ENCODE measurements at regions not wholly inside any gene's neighbourhood (a gene's known extent, or its start where the extent isn't known, plus 50 kb on each side); places are given as distances from the start of the nearest gene placed in this dataset.

GRCh38 chr10:108465871-108466641 is 1301.5 kb upstream of the SORCS1 start:
- ChIA-PET POLR2A (no interaction called here), CTCF (no interaction called here)
- no peaks in the 10 kb centered on the region for H3K4me1 Mint-ChIP-seq
- no peak for DNase-seq
- H3K36me3 Mint-ChIP-seq (ENCODE audit: low read depth): no peaks in the 10 kb centered on the region
- H3K27ac Mint-ChIP-seq: no peak overlapping the region
- peaks cover 9% of the 10 kb centered on the region for H3K27me3 Mint-ChIP-seq
- H3K4me3 Mint-ChIP-seq: no peak overlapping the region
- H3K9me3 Mint-ChIP-seq: no peaks in the 10 kb centered on the region

DNA sequence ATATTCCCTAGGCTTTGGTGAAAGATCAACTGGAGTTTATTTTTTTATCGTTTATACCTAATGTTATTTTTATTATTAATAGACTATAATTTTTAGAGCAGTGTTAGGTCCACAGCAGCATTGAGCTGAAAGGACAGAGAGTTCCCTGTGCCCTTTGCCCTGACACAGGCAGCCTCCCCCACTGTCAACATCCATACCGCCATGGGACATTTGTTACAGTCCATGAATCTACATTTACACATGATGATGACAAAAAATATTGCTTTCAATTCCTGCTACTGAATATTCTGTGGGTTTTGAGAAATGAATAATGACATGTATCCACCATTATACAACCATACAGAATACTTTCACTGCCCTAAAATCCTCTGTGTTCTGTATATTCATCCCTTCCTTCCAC is 1297.5 kb upstream of the SORCS1 start:
- H3K4me1 Mint-ChIP-seq: no peaks in the 10 kb centered on the region
- no peaks in the 10 kb centered on the region for H3K9me3 Mint-ChIP-seq
- POLR2A ChIA-PET: no interaction called here
- DNase-seq: no peak
- no peaks in the 10 kb centered on the region for H3K36me3 Mint-ChIP-seq (ENCODE audit: low read depth)
- CTCF ChIA-PET: no interaction called here
- no peak overlapping the region for H3K4me3 Mint-ChIP-seq
- H3K27me3 Mint-ChIP-seq: peaks cover 8% of the 10 kb centered on the region
- no peak overlapping the region for H3K27ac Mint-ChIP-seq

DNA sequence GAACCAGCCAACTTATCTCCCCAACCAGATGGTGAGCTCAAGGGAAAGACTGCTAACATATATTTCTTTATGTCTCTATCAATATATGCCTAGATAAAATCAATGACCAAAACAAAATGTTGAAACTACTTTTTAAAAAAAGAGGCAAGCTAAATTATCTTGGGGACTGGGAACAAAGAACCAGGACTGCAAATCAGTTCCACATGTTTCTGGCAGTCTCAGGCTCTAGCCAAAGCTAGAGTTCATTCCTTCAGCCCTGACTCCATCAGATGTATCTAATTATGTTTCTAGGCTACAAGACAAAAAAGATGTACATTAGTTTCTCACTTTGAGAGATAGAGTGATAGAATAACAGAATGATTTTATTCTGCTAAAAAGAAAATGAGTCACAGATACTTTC is 1290.3 kb upstream of the SORCS1 start:
- peaks cover 3% of the 10 kb centered on the region for H3K9me3 Mint-ChIP-seq
- no peaks in the 10 kb centered on the region for H3K4me1 Mint-ChIP-seq
- ChIA-PET POLR2A (no interaction called here), CTCF (no interaction called here)
- no peak overlapping the region for H3K27ac Mint-ChIP-seq
- no peaks in the 10 kb centered on the region for H3K36me3 Mint-ChIP-seq (ENCODE audit: low read depth)
- H3K4me3 Mint-ChIP-seq: no peak overlapping the region
- H3K27me3 Mint-ChIP-seq: no peaks in the 10 kb centered on the region
- no peak for DNase-seq

DNA sequence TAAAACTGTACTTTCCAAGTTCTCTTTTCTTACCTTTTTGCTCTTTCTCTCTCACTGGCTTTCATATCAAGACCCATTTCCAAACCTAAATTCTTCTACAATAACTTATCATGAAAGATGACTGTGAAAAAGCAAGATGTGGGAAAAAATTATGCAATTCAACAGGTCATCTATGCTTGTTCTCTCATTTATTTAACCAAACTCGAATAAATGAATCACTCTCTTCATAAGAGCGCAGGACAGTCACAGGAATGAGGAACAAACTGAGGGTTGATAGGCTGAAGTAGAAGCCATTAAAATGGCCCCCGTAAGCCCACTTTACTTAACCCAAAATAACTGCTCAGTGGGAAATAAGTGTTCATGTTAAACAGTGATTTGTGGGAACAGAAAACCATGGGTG is 1289.7 kb upstream of the SORCS1 start:
- no peak for DNase-seq
- peaks cover 3% of the 10 kb centered on the region for H3K9me3 Mint-ChIP-seq
- ChIA-PET CTCF (no interaction called here), POLR2A (no interaction called here)
- no peaks in the 10 kb centered on the region for H3K36me3 Mint-ChIP-seq (ENCODE audit: low read depth)
- H3K27me3 Mint-ChIP-seq: no peaks in the 10 kb centered on the region
- H3K4me3 Mint-ChIP-seq: no peak overlapping the region
- H3K4me1 Mint-ChIP-seq: no peaks in the 10 kb centered on the region
- no peak overlapping the region for H3K27ac Mint-ChIP-seq

GRCh38 chr10:108453166-108453565 is 1288.7 kb upstream of the SORCS1 start:
- POLR2A ChIA-PET: no interaction called here
- H3K4me3 Mint-ChIP-seq: no peak overlapping the region
- H3K9me3 Mint-ChIP-seq: peaks cover 3% of the 10 kb centered on the region

GRCh38 chr10:108452533-108452932 is 1288.0 kb upstream of the SORCS1 start:
- Mint-ChIP-seq H3K9me3 (peaks cover 3% of the 10 kb centered on the region), H3K36me3 (ENCODE audit: low read depth) (no peaks in the 10 kb centered on the region), H3K27me3 (no peaks in the 10 kb centered on the region), H3K4me3 (no peak overlapping the region), H3K4me1 (no peaks in the 10 kb centered on the region), H3K27ac (no peak overlapping the region)
- ChIA-PET CTCF (no interaction called here), POLR2A (no interaction called here)
- no peak for DNase-seq

More at GRCh38 chr10:108453166-108453565, 1288.7 kb upstream of the SORCS1 start:
- CTCF ChIA-PET: no interaction called here
- Mint-ChIP-seq H3K27me3 (no peaks in the 10 kb centered on the region), H3K4me1 (no peaks in the 10 kb centered on the region), H3K27ac (no peak overlapping the region), H3K36me3 (ENCODE audit: low read depth) (no peaks in the 10 kb centered on the region)
- no peak for DNase-seq

- Mint-ChIP-seq H3K27me3 (no peaks in the 10 kb centered on the region), H3K27ac (no peak overlapping the region), H3K4me1 (no peaks in the 10 kb centered on the region), H3K36me3 (ENCODE audit: low read depth) (no peaks in the 10 kb centered on the region), H3K9me3 (peaks cover under 1% of the 10 kb centered on the region), H3K4me3 (no peak overlapping the region)
- no peak for DNase-seq
- ChIA-PET POLR2A (no interaction called here), CTCF (no interaction called here)
Measured at GRCh38 chr10:108450280-108450679, 1285.8 kb upstream of the SORCS1 start.

DNA sequence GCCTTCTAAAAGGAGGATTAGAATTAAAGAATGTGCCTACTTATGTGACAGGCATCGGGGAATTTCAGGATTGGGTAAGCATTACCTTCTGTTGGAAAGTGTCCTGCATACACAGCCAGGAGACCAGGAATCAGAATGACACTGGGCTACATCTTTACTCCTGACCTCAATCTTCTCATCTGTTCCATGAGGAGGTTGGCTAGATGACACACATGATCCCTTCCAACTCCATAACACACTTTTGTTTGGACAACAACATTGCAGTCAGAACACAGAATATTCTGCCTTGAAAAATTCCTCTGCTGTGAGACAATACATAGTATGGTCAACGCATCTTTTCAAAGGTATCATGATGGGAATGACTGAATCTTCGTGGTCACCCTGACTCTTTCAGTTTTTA is 1281.2 kb upstream of the SORCS1 start:
- no peaks in the 10 kb centered on the region for H3K4me1 Mint-ChIP-seq
- CTCF ChIA-PET: no interaction called here
- DNase-seq: no peak
- no peak overlapping the region for H3K4me3 Mint-ChIP-seq
- POLR2A ChIA-PET: no interaction called here
- no peaks in the 10 kb centered on the region for H3K27me3 Mint-ChIP-seq
- H3K36me3 Mint-ChIP-seq (ENCODE audit: low read depth): no peaks in the 10 kb centered on the region
- H3K27ac Mint-ChIP-seq: no peak overlapping the region
- H3K9me3 Mint-ChIP-seq: no peaks in the 10 kb centered on the region

GRCh38 chr10:108443636-108444035 is 1279.1 kb upstream of the SORCS1 start:
- CTCF ChIA-PET: no interaction called here
- Mint-ChIP-seq H3K36me3 (ENCODE audit: low read depth) (no peaks in the 10 kb centered on the region), H3K27me3 (no peaks in the 10 kb centered on the region), H3K9me3 (no peaks in the 10 kb centered on the region), H3K27ac (no peak overlapping the region), H3K4me1 (no peaks in the 10 kb centered on the region), H3K4me3 (no peak overlapping the region)
- POLR2A ChIA-PET: no interaction called here
- no peak for DNase-seq

- CTCF ChIA-PET: no interaction called here
- no peak for DNase-seq
- Mint-ChIP-seq H3K36me3 (ENCODE audit: low read depth) (no peaks in the 10 kb centered on the region), H3K4me1 (no peaks in the 10 kb centered on the region), H3K27me3 (no peaks in the 10 kb centered on the region), H3K27ac (no peak overlapping the region), H3K4me3 (no peak overlapping the region), H3K9me3 (no peaks in the 10 kb centered on the region)
- POLR2A ChIA-PET: no interaction called here
Measured at GRCh38 chr10:108439397-108439796, 1274.9 kb upstream of the SORCS1 start.

DNA sequence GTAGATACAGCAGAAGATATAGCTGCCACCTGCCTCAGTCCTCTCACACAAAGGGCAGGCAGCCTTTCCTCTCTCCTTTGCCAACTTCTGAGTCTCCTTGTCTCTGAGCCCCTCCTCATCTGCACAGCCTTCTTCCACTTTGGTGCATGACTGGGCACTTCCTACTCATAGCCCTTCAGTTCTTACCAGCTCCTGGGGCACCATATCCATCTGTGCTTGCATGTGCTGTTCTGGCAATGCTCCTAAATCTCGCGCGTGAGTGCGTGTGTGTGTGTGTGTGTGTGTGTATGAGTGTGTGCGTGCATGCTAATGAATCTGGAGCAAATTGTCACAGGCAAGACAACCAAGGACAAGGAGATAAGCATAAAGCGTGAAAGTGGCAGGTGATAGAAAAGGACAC is 1271.6 kb upstream of the SORCS1 start:
- H3K36me3 Mint-ChIP-seq (ENCODE audit: low read depth): no peaks in the 10 kb centered on the region
- H3K27ac Mint-ChIP-seq: no peak overlapping the region
- DNase-seq: no peak
- H3K27me3 Mint-ChIP-seq: no peaks in the 10 kb centered on the region
- H3K4me3 Mint-ChIP-seq: no peak overlapping the region
- CTCF ChIA-PET: no interaction called here
- H3K4me1 Mint-ChIP-seq: no peaks in the 10 kb centered on the region
- no peaks in the 10 kb centered on the region for H3K9me3 Mint-ChIP-seq
- POLR2A ChIA-PET: no interaction called here

- no peaks in the 10 kb centered on the region for H3K4me1 Mint-ChIP-seq
- H3K9me3 Mint-ChIP-seq: no peaks in the 10 kb centered on the region
- H3K27ac Mint-ChIP-seq: no peak overlapping the region
- no peak overlapping the region for H3K4me3 Mint-ChIP-seq
- H3K36me3 Mint-ChIP-seq (ENCODE audit: low read depth): no peaks in the 10 kb centered on the region
- ChIA-PET POLR2A (no interaction called here), CTCF (no interaction called here)
- no peaks in the 10 kb centered on the region for H3K27me3 Mint-ChIP-seq
- no peak for DNase-seq
Measured at GRCh38 chr10:108434559-108435252, 1270.2 kb upstream of the SORCS1 start.

DNA sequence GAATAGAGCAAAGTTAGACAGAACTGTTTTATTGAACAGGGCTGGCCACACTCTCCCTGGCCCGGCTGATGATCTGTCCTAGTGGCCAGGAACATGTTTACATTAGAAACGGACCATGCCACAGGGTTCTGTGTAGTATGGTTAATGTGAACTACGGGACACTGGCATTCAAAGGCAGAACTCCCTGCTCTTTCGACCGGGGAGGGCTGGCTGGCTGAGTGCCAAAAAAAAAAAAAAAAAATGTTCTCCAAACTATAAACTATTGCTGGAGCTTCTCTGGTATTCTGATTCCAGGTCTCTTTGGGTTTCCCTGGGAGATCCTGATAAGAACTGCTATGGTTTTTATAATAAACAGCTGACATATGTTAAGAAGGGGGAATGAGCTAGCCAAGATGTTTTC is 1262.6 kb upstream of the SORCS1 start:
- Mint-ChIP-seq H3K27ac (no peak overlapping the region), H3K4me1 (no peaks in the 10 kb centered on the region), H3K9me3 (no peaks in the 10 kb centered on the region), H3K4me3 (no peak overlapping the region), H3K27me3 (no peaks in the 10 kb centered on the region), H3K36me3 (ENCODE audit: low read depth) (no peaks in the 10 kb centered on the region)
- ChIA-PET CTCF (interaction anchor here (0.6 kb wide), 1 partner anchor 65 kb away, joined by 4 read pairs; no protein-coding TSS in a partner anchor), POLR2A (no interaction called here)
- DNase-seq: no peak

Measured in activated CD4-positive, alpha-beta T cell treated with anti-CD3 and anti-CD28 coated beads, Interleukin-2, amount 10 ng/mL, durations not matched to agents 7 days and 5 days (primary cell).